K562 (cell line): ENCODE measurements at regions not wholly inside any gene's neighbourhood (a gene's known extent, or its start where the extent isn't known, plus 50 kb on each side); places are given as distances from the start of the nearest gene placed in this dataset.

Experiments used
- ATAC-seq: fragments of 200-7000 bp; cut with Tn5 transposase; 3 replicates; pipeline ENCODE4 v1.9.1; 2020; ENCODE audit warnings: moderate library complexity
- BruUV-seq: library from RNA; stranded (reverse); fragments of 400-500 nt; replicated peaks from 2 replicates; lab custom pipeline; 2021; lab: Mats Ljungman, UMichigan
- CTCF ChIA-PET: fragments of 300-600 bp; formaldehyde crosslinking; extraction: SDS; loops from one replicate; lab custom pipeline; 2021; ENCODE audit warnings: low intra/inter-chr PET ratio; lab: Yijun Ruan, JAX
- POLR2A ChIA-PET: fragments of 300-600, 350-650 bp; sonication (Branson Sonifier 250); formaldehyde crosslinking; extraction: SDS; loops from one replicate; lab custom pipeline; 2021; ENCODE audit warnings: antibody characterized with exemption, inconsistent platforms; lab: Yijun Ruan, JAX
- DNase-seq, 4 experiments: peaks; one replicate each; pipeline versions ENCODE4 v3.0.0 to v3.0.0-alpha.2; 2011 to 2018; ENCODE audit warnings: low spot score in 3 of 4, mixed read lengths in 3 of 4; ENCODE audit errors: extremely low read depth in 1 of 4
- FAIRE-seq: peaks from 2 replicates; lab custom pipeline; 2011; peaks lifted over from hg19 to GRCh38; lab: Jason Lieb, UNC
- H2AFZ ChIP-seq: 2 replicates; pipeline ENCODE4 v1.6.0; 2011; ENCODE audit warnings: low read depth, low read length, control low read depth, inconsistent platforms
- H3K27ac ChIP-seq: fragments of 200-600 bp; 3 replicates; pipeline ENCODE4 v1.8.0; 2011; ENCODE audit warnings: low read depth, mild to moderate bottlenecking, control low read depth, inconsistent platforms, low read length, moderate library complexity, mixed read lengths; ENCODE audit errors: extremely low read depth
- H3K27me3 ChIP-seq, 2 experiments: fragments of 300-600 bp in 1 of 2; 2 replicates in 1 of 2; 3 replicates in 1 of 2; pipeline versions ENCODE4 v1.6.0 to v1.8.0; 2011; ENCODE audit warnings: inconsistent platforms in 2 of 2, low read length in 2 of 2, mild to moderate bottlenecking in 1 of 2, mixed read lengths in 1 of 2, moderate library complexity in 1 of 2; ENCODE audit not compliant: control insufficient read depth in 2 of 2, insufficient read depth in 2 of 2
- H3K36me3 ChIP-seq: fragments of 300-600 bp; 3 replicates; pipeline ENCODE4 v1.8.0; 2011; ENCODE audit warnings: mild to moderate bottlenecking, low read length, inconsistent platforms; ENCODE audit not compliant: control insufficient read depth, insufficient read depth
- H3K4me1 ChIP-seq, 2 experiments: fragments of 200-600 bp in 1 of 2; replicated peaks in 1 of 2; 2 replicates in 1 of 2; 3 replicates in 1 of 2; pipeline versions ENCODE4 v1.5.1 to v1.8.0; 2011; ENCODE audit warnings: inconsistent platforms in 2 of 2, low read length in 2 of 2, mild to moderate bottlenecking in 1 of 2, mixed read lengths in 1 of 2, moderate library complexity in 1 of 2; ENCODE audit not compliant: control insufficient read depth in 2 of 2, insufficient read depth in 2 of 2
- H3K4me2 ChIP-seq: 2 replicates; pipeline ENCODE4 v1.6.1; 2011; ENCODE audit warnings: low read length, control low read depth, inconsistent platforms, mixed read lengths; ENCODE audit not compliant: insufficient read depth
- H3K4me3 ChIP-seq: fragments of 200-600 bp; sonication (generic), shearing (Covaris generic); 2 replicates; pipeline ENCODE4 v1.5.1; 2016; ENCODE audit warnings: control low read depth, inconsistent platforms
- H3K79me2 ChIP-seq: fragments of 200-600 bp; 3 replicates; pipeline ENCODE4 v1.8.0; 2011; ENCODE audit warnings: low read length, inconsistent platforms; ENCODE audit not compliant: control insufficient read depth, insufficient read depth
- H3K9ac ChIP-seq, 2 experiments: 2 replicates each; pipeline versions ENCODE4 v1.6.0 to v1.6.1; 2011; ENCODE audit warnings: low read depth in 2 of 2, low read length in 2 of 2, control low read depth in 1 of 2, inconsistent platforms in 1 of 2, mild to moderate bottlenecking in 1 of 2, mixed read lengths in 1 of 2; ENCODE audit not compliant: insufficient read depth in 1 of 2
- H3K9me1 ChIP-seq: one replicate; pipeline ENCODE4 v1.6.0; 2011; ENCODE audit warnings: inconsistent platforms, mild to moderate bottlenecking, low read length, moderate library complexity; ENCODE audit not compliant: control insufficient read depth, insufficient read depth
- H3K9me3 ChIP-seq: replicated peaks from 2 replicates; pipeline ENCODE4 v1.5.1; 2011; ENCODE audit warnings: low read depth, low read length, inconsistent platforms; ENCODE audit not compliant: control insufficient read depth, insufficient read depth
- H4K20me1 ChIP-seq: replicated peaks from 2 replicates; pipeline ENCODE4 v1.6.1; 2011; ENCODE audit warnings: low read length, inconsistent platforms, mixed read lengths; ENCODE audit not compliant: control insufficient read depth, insufficient read depth
- BRF2 ChIP-seq: IDR thresholded peaks from 3 replicates; pipeline ENCODE4 v1.6.1; 2011; ENCODE audit warnings: borderline replicate concordance, mild to moderate bottlenecking; ENCODE audit not compliant: insufficient read length, insufficient read depth
- CHD7 ChIP-seq: fragments of 200-600 bp; sonication (generic); IDR thresholded peaks from one replicate; pipeline ENCODE4 v1.6.1; 2012; ENCODE audit warnings: mild to moderate bottlenecking, low read depth, low read length, inconsistent platforms
- ELF1 ChIP-seq: fragments of 200-800 bp; sonication (Bioruptor generic); IDR thresholded peaks from 2 replicates; pipeline ENCODE4 v1.6.1; 2016; ENCODE audit warnings: missing genetic modification characterization, missing compliant biosample characterization
- GTF2E2 ChIP-seq: fragments of 200-800 bp; sonication (Bioruptor generic); IDR thresholded peaks from 2 replicates; pipeline ENCODE4 v1.6.1; 2016; ENCODE audit warnings: missing genetic modification characterization, missing compliant biosample characterization
- THAP7 ChIP-seq: fragments of 250-450 bp; sonication (Bioruptor Pico); IDR thresholded peaks from 2 replicates; pipeline ENCODE4 v1.5.0; 2021
- THRB ChIP-seq: fragments of 450-650 bp; formaldehyde crosslinking; conservative IDR thresholded peaks from 2 replicates; pipeline ENCODE4 v1.4.0; 2022; ENCODE audit warnings: mild to moderate bottlenecking, missing genetic modification characterization
- ZNF174 ChIP-seq: fragments of 250-450 bp; sonication (Bioruptor Pico); IDR thresholded peaks from 2 replicates; pipeline ENCODE4 v1.4.0; 2020; ENCODE audit warnings: mild to moderate bottlenecking
- ZNF436 ChIP-seq: fragments of 250-450, 450-650 bp; sonication (Bioruptor Pico); formaldehyde crosslinking; IDR thresholded peaks from 2 replicates; pipeline ENCODE4 v1.7.0; 2020; ENCODE audit warnings: mild to moderate bottlenecking
- WGBS: fragments of 100-300 bp; shearing (Covaris generic); methylation state at CpG from one replicate; pipeline ENCODE4 v1.1.6; 2016; ENCODE audit warnings: low coverage, mixed read lengths; ENCODE audit not compliant: insufficient coverage; ENCODE audit errors: missing lambda C conversion rate; 5-methylcytosine and 5-hydroxymethylcytosine counted together
- in situ Hi-C: fragments of 300-500 bp; cut with MboI; formaldehyde crosslinking; loops from 4 replicates; pipeline ENCODE4 v1.15.0; 2018; ENCODE audit warnings: inconsistent platforms, mixed read lengths
- intact Hi-C: fragments of 100-400 bp; cut with micrococcal nuclease; formaldehyde crosslinking; loops from 2 replicates; pipeline ENCODE4 v1.14.2; 2022

- Histone ChIP-seq H3K36me3 (no peaks in the 10 kb centered on the region), H3K27ac (no peak overlapping the region), H3K9ac (no peak overlapping the region), H3K9me1 (no peaks in the 10 kb centered on the region), H3K4me3 (no peak overlapping the region), H3K79me2 (no peaks in the 10 kb centered on the region), H3K4me1 (no peaks in the 10 kb centered on the region), H3K27me3 (no peaks in the 10 kb centered on the region), H3K4me2 (no peak overlapping the region), H3K9me3 (no peaks in the 10 kb centered on the region), H2AFZ (no peak overlapping the region), H4K20me1 (no peaks in the 10 kb centered on the region)
- BruUV-seq = no TSS peak
- CTCF ChIA-PET = interaction anchor here (0.7 kb wide), 1 partner anchor 143 kb away, joined by 4 read pairs; no protein-coding TSS in a partner anchor
- intact Hi-C loops (no loop called here), in situ Hi-C loops (no loop called here)
- WGBS = 3% methylated on average over 4 of the region's 4 CpGs
- FAIRE-seq = no peak
- DNase-seq = no peak
- ATAC-seq = no peak
- POLR2A ChIA-PET = interaction anchor here (0.6 kb wide), 1 partner anchor 485 kb away, joined by 3 read pairs; no protein-coding TSS in a partner anchor
- TF ChIP-seq GTF2E2 = no peak
- TF ChIP-seq ZNF174 (CRISPR knock-in tag) = no peak
- TF ChIP-seq THRB (CRISPR knock-in tag) = no peak
- no peak for TF ChIP-seq CHD7
- TF ChIP-seq ZNF436 (CRISPR knock-in tag) = no peak
- no peak for TF ChIP-seq THAP7 (CRISPR knock-in tag)
- TF ChIP-seq ELF1 (tag) = no peak
- no peak for TF ChIP-seq BRF2
These were observed 257.3 kb downstream of the PTBP2 start for GRCh38 chr1:96978901-96979300.
